Astrocyte (in vitro differentiated cells and primary cell): ENCODE measurements at regions not wholly inside any gene's neighbourhood (a gene's known extent, or its start where the extent isn't known, plus 50 kb on each side); places are given as distances from the start of the nearest gene placed in this dataset.

ENCODE experiments used
- EZH2 ChIP-seq: IDR thresholded peaks from 2 replicates; pipeline ENCODE4 v1.6.1; 2012; ENCODE audit warnings: mild to moderate bottlenecking, low read length, inconsistent platforms; ENCODE audit not compliant: insufficient read depth
- TF ChIP-seq, protein P1 (sequence below): IDR thresholded peaks from 2 replicates; pipeline ENCODE4 v1.5.1; 2011; ENCODE audit warnings: low read depth, mild to moderate bottlenecking, inconsistent platforms, low read length, moderate library complexity; ENCODE audit not compliant: insufficient read depth

DNA sequence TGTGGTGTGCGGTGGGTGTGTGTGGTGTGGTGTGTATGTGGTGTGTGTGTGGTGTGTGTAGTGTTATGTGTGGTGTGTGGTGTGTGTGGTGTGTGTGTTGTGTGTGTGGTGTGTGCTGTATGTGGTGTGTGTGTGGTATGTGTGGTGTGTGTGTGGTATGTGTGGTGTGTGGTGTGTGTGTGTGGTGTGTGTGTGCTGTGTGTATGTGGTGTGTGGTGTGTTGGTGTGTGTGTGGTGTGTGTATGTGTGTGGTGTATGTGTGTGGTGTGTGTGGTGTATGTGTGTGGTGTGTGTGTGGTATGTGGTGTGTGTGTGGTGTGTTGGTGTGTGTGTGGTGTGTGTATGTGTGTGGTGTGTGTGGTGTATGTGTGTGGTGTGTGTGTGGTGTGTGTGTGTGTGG lies 144.3 kb downstream of the HSD17B3 start:
- TF ChIP-seq, protein P1, sequence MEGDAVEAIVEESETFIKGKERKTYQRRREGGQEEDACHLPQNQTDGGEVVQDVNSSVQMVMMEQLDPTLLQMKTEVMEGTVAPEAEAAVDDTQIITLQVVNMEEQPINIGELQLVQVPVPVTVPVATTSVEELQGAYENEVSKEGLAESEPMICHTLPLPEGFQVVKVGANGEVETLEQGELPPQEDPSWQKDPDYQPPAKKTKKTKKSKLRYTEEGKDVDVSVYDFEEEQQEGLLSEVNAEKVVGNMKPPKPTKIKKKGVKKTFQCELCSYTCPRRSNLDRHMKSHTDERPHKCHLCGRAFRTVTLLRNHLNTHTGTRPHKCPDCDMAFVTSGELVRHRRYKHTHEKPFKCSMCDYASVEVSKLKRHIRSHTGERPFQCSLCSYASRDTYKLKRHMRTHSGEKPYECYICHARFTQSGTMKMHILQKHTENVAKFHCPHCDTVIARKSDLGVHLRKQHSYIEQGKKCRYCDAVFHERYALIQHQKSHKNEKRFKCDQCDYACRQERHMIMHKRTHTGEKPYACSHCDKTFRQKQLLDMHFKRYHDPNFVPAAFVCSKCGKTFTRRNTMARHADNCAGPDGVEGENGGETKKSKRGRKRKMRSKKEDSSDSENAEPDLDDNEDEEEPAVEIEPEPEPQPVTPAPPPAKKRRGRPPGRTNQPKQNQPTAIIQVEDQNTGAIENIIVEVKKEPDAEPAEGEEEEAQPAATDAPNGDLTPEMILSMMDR = no peak
- no peak for TF ChIP-seq EZH2
